Kidney (tissue), 13 donors: ENCODE measurements at regions not wholly inside any gene's neighbourhood (a gene's known extent, or its start where the extent isn't known, plus 50 kb on each side); places are given as distances from the start of the nearest gene placed in this dataset.

Experiments
- DNase-seq, 5 donors: peaks; one replicate each; pipeline ENCODE4 v3.0.0-alpha.2; 2013 to 2020
- FAIRE-seq: peaks from 2 replicates; lab custom pipeline; 2012; peaks lifted over from hg19 to GRCh38; lab: Jason Lieb, UNC
- H3K27ac ChIP-seq, 2 donors: one replicate each; pipeline ENCODE4 v1.7.0; 2013; ENCODE audit warnings: low read depth in 2 of 2, low read length in 2 of 2, inconsistent platforms in 1 of 2
- H3K27me3 ChIP-seq: one replicate; pipeline ENCODE4 v1.7.1; 2013; ENCODE audit warnings: low read length, inconsistent platforms; ENCODE audit not compliant: control insufficient read depth, insufficient read depth
- H3K36me3 ChIP-seq, 3 donors: one replicate each; pipeline versions ENCODE4 v1.7.0 to v1.7.1; 2013; ENCODE audit warnings: low read length in 3 of 3, control low read depth in 1 of 3, inconsistent platforms in 1 of 3; ENCODE audit not compliant: insufficient read depth in 3 of 3, control insufficient read depth in 2 of 3
- H3K4me1 ChIP-seq, 3 donors: one replicate each; pipeline versions ENCODE4 v1.7.0 to v1.7.1; 2013; ENCODE audit warnings: low read length in 3 of 3, inconsistent platforms in 1 of 3, low read depth in 1 of 3; ENCODE audit not compliant: control insufficient read depth in 2 of 3, insufficient read depth in 2 of 3
- H3K4me3 ChIP-seq, 3 donors: one replicate each; pipeline versions ENCODE4 v1.7.0 to v1.8.1; 2013; ENCODE audit warnings: low read length in 3 of 3, control low read depth in 1 of 3, inconsistent platforms in 1 of 3
- H3K9ac ChIP-seq, 3 donors: one replicate each; pipeline versions ENCODE4 v1.7.0 to v1.7.1; 2013; ENCODE audit warnings: low read length in 3 of 3, control low read depth in 1 of 3, inconsistent platforms in 1 of 3
- H3K9me3 ChIP-seq, 3 donors: one replicate each; pipeline versions ENCODE4 v1.7.0 to v1.7.1; 2013; ENCODE audit warnings: low read length in 3 of 3, control low read depth in 1 of 3, inconsistent platforms in 1 of 3; ENCODE audit not compliant: control insufficient read depth in 2 of 3, insufficient read depth in 1 of 3
- CTCF ChIP-seq: IDR thresholded peaks from 3 replicates; pipeline ENCODE4 v1.5.1; 2012; ENCODE audit warnings: mild to moderate bottlenecking, moderate library complexity, borderline replicate concordance; ENCODE audit not compliant: insufficient read depth; ENCODE audit errors: extremely low read depth
- intact Hi-C: fragments of 100-400 bp; cut with DNase I; formaldehyde crosslinking; loops from one replicate; pipeline ENCODE4 v1.11.1; 2022
- donor health status: control.
- donor health status: control.
- donor health status: control.
- donor health status: control.
- donor health status: control.
- donor health status: DM: yes; HTN: yes; CAD: no.
- donor health status: Normal renal cell carcinoma (clear cell type).

GRCh38 chrX:148229801-148230303 is 248.7 kb downstream of the FMR1NB start:
- H3K9me3 ChIP-seq, result no peaks in the 10 kb centered on the region
- no peak for TF ChIP-seq CTCF
- no peak overlapping the region for H3K27ac ChIP-seq
- no peak overlapping the region for H3K9ac ChIP-seq
- FAIRE-seq (no peak), DNase-seq (peak in 1 of 5 donors; percentile 0)
- no peaks in the 10 kb centered on the region for H3K27me3 ChIP-seq
- intact Hi-C loops, result no loop called here
- H3K4me3 ChIP-seq, result no peak overlapping the region
- no peaks in the 10 kb centered on the region for H3K4me1 ChIP-seq
- H3K36me3 ChIP-seq, result no peaks in the 10 kb centered on the region

- Histone ChIP-seq H3K4me3 (no peak overlapping the region), H3K36me3 (no peaks in the 10 kb centered on the region), H3K27me3 (no peaks in the 10 kb centered on the region), H3K27ac (no peak overlapping the region), H3K4me1 (no peaks in the 10 kb centered on the region), H3K9me3 (no peaks in the 10 kb centered on the region), H3K9ac (no peak overlapping the region)
- no peak for DNase-seq
- TF ChIP-seq CTCF, result no peak
- no peak for FAIRE-seq
- intact Hi-C loops, result no loop called here
These were observed 240.4 kb upstream of the AFF2 start for GRCh38 chrX:148259990-148260389.

- TF ChIP-seq CTCF, result no peak
- FAIRE-seq (no peak), DNase-seq (no peak)
- intact Hi-C loops, result no loop called here
- Histone ChIP-seq H3K27me3 (no peaks in the 10 kb centered on the region), H3K27ac (no peak overlapping the region), H3K36me3 (no peaks in the 10 kb centered on the region), H3K4me3 (no peak overlapping the region), H3K4me1 (no peaks in the 10 kb centered on the region), H3K9ac (no peak overlapping the region), H3K9me3 (no peaks in the 10 kb centered on the region)
These were observed 234.6 kb upstream of the AFF2 start for GRCh38 chrX:148265829-148266228.

GRCh38 chrX:148268673-148269072 is 231.7 kb upstream of the AFF2 start:
- H3K27me3 ChIP-seq, result no peaks in the 10 kb centered on the region
- DNase-seq (no peak), FAIRE-seq (no peak)
- TF ChIP-seq CTCF, result no peak
- H3K4me1 ChIP-seq, result no peaks in the 10 kb centered on the region
- no peak overlapping the region for H3K4me3 ChIP-seq
- no peak overlapping the region for H3K27ac ChIP-seq
- H3K9me3 ChIP-seq, result no peaks in the 10 kb centered on the region
- intact Hi-C loops, result no loop called here
- no peak overlapping the region for H3K9ac ChIP-seq
- no peaks in the 10 kb centered on the region for H3K36me3 ChIP-seq
